ENCODE measurements at regions not wholly inside any gene's neighbourhood (a gene's known extent, or its start where the extent isn't known, plus 50 kb on each side); places are given as distances from the start of the nearest gene placed in this dataset.

GRCh38 chr7:34220506-34221185 is 315.3 kb downstream of the BMPER start:
- peaks cover 13% of the 10 kb centered on the region for H3K4me1 Mint-ChIP-seq (ENCODE audit: unreplicated experiment)
- H3K27me3 Mint-ChIP-seq (ENCODE audit: unreplicated experiment) = no peaks in the 10 kb centered on the region
- H3K27ac Mint-ChIP-seq (ENCODE audit: unreplicated experiment) = no peak overlapping the region
- no peak for DNase-seq (ENCODE audit: low spot score)
- no peaks in the 10 kb centered on the region for H3K9me3 Mint-ChIP-seq (ENCODE audit: unreplicated experiment)
- H3K36me3 Mint-ChIP-seq (ENCODE audit: low read depth, unreplicated experiment) = no peaks in the 10 kb centered on the region
- H3K4me3 Mint-ChIP-seq (ENCODE audit: unreplicated experiment) = no peak overlapping the region
- TF ChIP-seq CTCF (IDR thresholded peaks at IDR 0.05; ENCODE audit: unreplicated experiment) = no peak

GRCh38 chr7:34222316-34222715 is 317.0 kb downstream of the BMPER start:
- H3K36me3 Mint-ChIP-seq (ENCODE audit: low read depth, unreplicated experiment) = no peaks in the 10 kb centered on the region
- DNase-seq (ENCODE audit: low spot score) = no peak
- no peaks in the 10 kb centered on the region for H3K27me3 Mint-ChIP-seq (ENCODE audit: unreplicated experiment)
- no peaks in the 10 kb centered on the region for H3K9me3 Mint-ChIP-seq (ENCODE audit: unreplicated experiment)
- no peak overlapping the region for H3K27ac Mint-ChIP-seq (ENCODE audit: unreplicated experiment)
- H3K4me3 Mint-ChIP-seq (ENCODE audit: unreplicated experiment) = no peak overlapping the region
- no peak for TF ChIP-seq CTCF (IDR thresholded peaks at IDR 0.05; ENCODE audit: unreplicated experiment)
- H3K4me1 Mint-ChIP-seq (ENCODE audit: unreplicated experiment) = peaks cover 28% of the 10 kb centered on the region

- no peaks in the 10 kb centered on the region for H3K9me3 Mint-ChIP-seq (ENCODE audit: unreplicated experiment)
- TF ChIP-seq CTCF (IDR thresholded peaks at IDR 0.05; ENCODE audit: unreplicated experiment) = no peak
- no peaks in the 10 kb centered on the region for H3K27me3 Mint-ChIP-seq (ENCODE audit: unreplicated experiment)
- H3K4me1 Mint-ChIP-seq (ENCODE audit: unreplicated experiment) = peaks cover 32% of the 10 kb centered on the region
- DNase-seq (ENCODE audit: low spot score) = no peak
- H3K4me3 Mint-ChIP-seq (ENCODE audit: unreplicated experiment) = no peak overlapping the region
- no peaks in the 10 kb centered on the region for H3K36me3 Mint-ChIP-seq (ENCODE audit: low read depth, unreplicated experiment)
- no peak overlapping the region for H3K27ac Mint-ChIP-seq (ENCODE audit: unreplicated experiment)
Measured at GRCh38 chr7:34222722-34223121, 317.4 kb downstream of the BMPER start.

GRCh38 chr7:34224281-34224680 is 318.9 kb downstream of the BMPER start:
- Mint-ChIP-seq H3K36me3 (ENCODE audit: low read depth, unreplicated experiment) (no peaks in the 10 kb centered on the region), H3K9me3 (ENCODE audit: unreplicated experiment) (no peaks in the 10 kb centered on the region), H3K27me3 (ENCODE audit: unreplicated experiment) (no peaks in the 10 kb centered on the region), H3K27ac (ENCODE audit: unreplicated experiment) (no peak overlapping the region), H3K4me1 (ENCODE audit: unreplicated experiment) (peaks cover 44% of the 10 kb centered on the region), H3K4me3 (ENCODE audit: unreplicated experiment) (no peak overlapping the region)
- no peak for TF ChIP-seq CTCF (IDR thresholded peaks at IDR 0.05; ENCODE audit: unreplicated experiment)
- DNase-seq (ENCODE audit: low spot score) = no peak

GRCh38 chr7:34225193-34225592 is 319.9 kb downstream of the BMPER start:
- Mint-ChIP-seq H3K4me3 (ENCODE audit: unreplicated experiment) (no peak overlapping the region), H3K27ac (ENCODE audit: unreplicated experiment) (no peak overlapping the region), H3K27me3 (ENCODE audit: unreplicated experiment) (no peaks in the 10 kb centered on the region), H3K4me1 (ENCODE audit: unreplicated experiment) (peaks cover 44% of the 10 kb centered on the region), H3K36me3 (ENCODE audit: low read depth, unreplicated experiment) (no peaks in the 10 kb centered on the region), H3K9me3 (ENCODE audit: unreplicated experiment) (no peaks in the 10 kb centered on the region)
- no peak for DNase-seq (ENCODE audit: low spot score)
- no peak for TF ChIP-seq CTCF (IDR thresholded peaks at IDR 0.05; ENCODE audit: unreplicated experiment)

Measured in endothelial cell (in vitro differentiated cells).